ENCODE measurements at regions not wholly inside any gene's neighbourhood (a gene's known extent, or its start where the extent isn't known, plus 50 kb on each side); places are given as distances from the start of the nearest gene placed in this dataset.

GRCh38 chr16:6841392-6841791 is 491.3 kb upstream of the RBFOX1 start:
- ATAC-seq (no peak), DNase-seq (ENCODE audit: low read depth, low spot score) (no peak)
- H3K36me3 ChIP-seq (ENCODE audit: control insufficient read depth in 1 of 2, insufficient read depth in 2 of 2, low read length in 2 of 2), result no peaks in the 10 kb centered on the region
- no peaks in the 10 kb centered on the region for H4K20me1 ChIP-seq (ENCODE audit: insufficient read depth)
- BruUV-seq (replicated peaks), result no TSS peak
- CTCF ChIA-PET, result no interaction called here
- no peaks in the 10 kb centered on the region for H3K4me1 ChIP-seq (ENCODE audit: control insufficient read depth in 1 of 2, insufficient read depth in 2 of 2, low read length in 2 of 2)
- intact Hi-C loops (cut with micrococcal nuclease), result no loop called here
- no peak overlapping the region for H3K4me3 ChIP-seq (replicated peaks in 1 of 2; ENCODE audit: low read depth in 1 of 2, low read length in 2 of 2)
- POLR2A ChIA-PET, result no interaction called here
- H3K27me3 ChIP-seq (ENCODE audit: insufficient read depth, low read length), result no peaks in the 10 kb centered on the region
- H3K27ac ChIP-seq (ENCODE audit: low read depth, low read length), result no peak overlapping the region
- TF ChIP-seq MAX (IDR thresholded peaks at IDR 0.05) (no peak), YY1 (IDR thresholded peaks at IDR 0.05; ENCODE audit: extremely low read depth, insufficient replicate concordance, low read depth, low read length) (no peak), FOSL1 (IDR thresholded peaks at IDR 0.05; ENCODE audit: low read depth) (no peak), SP1 (IDR thresholded peaks at IDR 0.05; ENCODE audit: low read depth) (no peak), POLR2A (IDR thresholded peaks at IDR 0.05; ENCODE audit: borderline replicate concordance, extremely low read depth, insufficient read depth, insufficient read length) (no peak), JUND (IDR thresholded peaks at IDR 0.05) (no peak), TCF7L2 (IDR thresholded peaks at IDR 0.05; ENCODE audit: borderline replicate concordance, extremely low read depth, insufficient read depth, insufficient read length) (no peak), ATF3 (IDR thresholded peaks at IDR 0.05) (no peak), CBX3 (IDR thresholded peaks at IDR 0.05; ENCODE audit: low read depth) (no peak), ELF1 (IDR thresholded peaks at IDR 0.05; ENCODE audit: borderline replicate concordance, low read depth) (no peak), ZFX (IDR thresholded peaks at IDR 0.05) (no peak), ZNF274 (IDR thresholded peaks at IDR 0.05; ENCODE audit: low read depth, low read length) (no peak), EZH2 (IDR thresholded peaks at IDR 0.05) (no peak), EGR1 (IDR thresholded peaks at IDR 0.05; ENCODE audit: low read depth) (no peak), CEBPB (IDR thresholded peaks at IDR 0.05; ENCODE audit: low read depth) (no peak), EZH2phosphoT487 (IDR thresholded peaks at IDR 0.05; ENCODE audit: borderline replicate concordance) (no peak), ZBTB33 (IDR thresholded peaks at IDR 0.05; ENCODE audit: extremely low read depth, insufficient replicate concordance, low read length) (no peak), SIN3A (IDR thresholded peaks at IDR 0.05; ENCODE audit: low read depth) (no peak), REST (IDR thresholded peaks at IDR 0.05; ENCODE audit: low read depth) (no peak), SRF (IDR thresholded peaks at IDR 0.05; ENCODE audit: low read depth) (no peak)
- no peaks in the 10 kb centered on the region for H3K9me3 ChIP-seq (ENCODE audit: control insufficient read depth in 1 of 2, insufficient read depth in 1 of 2, low read depth in 1 of 2, low read length in 2 of 2)
- RAD21 ChIA-PET (ENCODE audit: low non-redundant PET in 1 of 2, low total read pairs in 2 of 2, uncharacterized antibody in 2 of 2, unreplicated experiment in 2 of 2), result no interaction called here
- H2AFZ ChIP-seq (ENCODE audit: low read depth, low read length, poor library complexity, severe bottlenecking), result no peak overlapping the region
- no peak overlapping the region for H3K4me2 ChIP-seq (ENCODE audit: low read length)
- H3K79me2 ChIP-seq (ENCODE audit: insufficient read depth, low read length), result no peaks in the 10 kb centered on the region
- no peak overlapping the region for H3K9ac ChIP-seq (ENCODE audit: low read length)
- H3K9me2 ChIP-seq (ENCODE audit: insufficient read depth), result no peaks in the 10 kb centered on the region
